Stomach (tissue), 8 donors: ENCODE measurements at regions not wholly inside any gene's neighbourhood (a gene's known extent, or its start where the extent isn't known, plus 50 kb on each side); places are given as distances from the start of the nearest gene placed in this dataset.
A peak's percentile ranks its signal among the peaks of the same experiment; 100 is the strongest.

Source experiments
- DNase-seq, 2 donors: peaks; one replicate each; pipeline versions ENCODE4 v3.0.0 to v3.0.0-alpha.2; 2013 to 2019
- H3K27ac ChIP-seq, 5 donors: fragments of 200-600 bp in 4 of 5; sonication (generic) in 4 of 5; one replicate each; pipeline ENCODE4 v1.5.1; 2013 to 2019; ENCODE audit warnings: mild to moderate bottlenecking in 1 of 5, moderate library complexity in 1 of 5
- H3K27me3 ChIP-seq, 3 donors: fragments of 200-600 bp; sonication (generic); one replicate each; pipeline ENCODE4 v1.5.1; 2017 to 2019; ENCODE audit warnings: mixed run types in 1 of 3
- H3K36me3 ChIP-seq, 4 donors: fragments of 200-600 bp; sonication (generic); 1 replicate in 3 of 4; 2 replicates in 1 of 4; pipeline ENCODE4 v1.5.1; 2016 to 2019
- H3K4me1 ChIP-seq, 4 donors: fragments of 200-600 bp; sonication (generic); one replicate each; pipeline ENCODE4 v1.5.1; 2016 to 2019
- H3K4me3 ChIP-seq, 4 donors: fragments of 200-600 bp; sonication (generic) in 3 of 4; one replicate each; pipeline ENCODE4 v1.5.1; 2016 to 2019; ENCODE audit warnings: mild to moderate bottlenecking in 1 of 4
- H3K9me3 ChIP-seq, 4 donors: fragments of 200-600 bp; sonication (generic); one replicate each; pipeline ENCODE4 v1.5.1; 2016 to 2019
- EP300 ChIP-seq: sonication (generic); formaldehyde crosslinking; IDR thresholded peaks from one replicate; pipeline ENCODE4 v1.6.1; 2017; ENCODE audit warnings: antibody characterized with exemption
- POLR2A ChIP-seq, 4 donors: fragments of 450-650 bp; IDR thresholded peaks; one replicate each; pipeline ENCODE4 v1.6.1; 2016; ENCODE audit warnings: antibody characterized with exemption in 4 of 4, control low read depth in 2 of 4, mild to moderate bottlenecking in 1 of 4, moderate library complexity in 1 of 4
- POLR2AphosphoS5 ChIP-seq, 3 donors: sonication (generic); formaldehyde crosslinking; IDR thresholded peaks; one replicate each; pipeline ENCODE4 v1.6.1; 2016; ENCODE audit warnings: antibody characterized with exemption in 3 of 3
- WGBS, 5 donors: extraction: QIAGEN DNeasy Blood & Tissue Kit in 3 of 5; methylation state at CpG; one replicate each; pipeline versions ENCODE4 v1.1.5 to v1.1.7; 2013 to 2018; 5-methylcytosine and 5-hydroxymethylcytosine counted together
- intact Hi-C: fragments of 100-400 bp; cut with DNase I; formaldehyde crosslinking; loops from one replicate; pipeline ENCODE4 v1.15.1; 2023; ENCODE audit warnings: low total_unique reads
- TF ChIP-seq, protein P1 (sequence below), 7 experiments: fragments of 450-650 bp in 4 of 7; fragments of 200-600 bp in 3 of 7; sonication (generic) in 3 of 7; IDR thresholded peaks; one replicate each; pipeline ENCODE4 v1.5.1; 2016 to 2019; ENCODE audit warnings: antibody characterized with exemption in 7 of 7, control low read depth in 2 of 7, mild to moderate bottlenecking in 1 of 7
- donor health status: healthy with polysubstance abuse.
- donor health status: Bipolar disorder and iron deficiency.
- donor health status: healthy.

DNA sequence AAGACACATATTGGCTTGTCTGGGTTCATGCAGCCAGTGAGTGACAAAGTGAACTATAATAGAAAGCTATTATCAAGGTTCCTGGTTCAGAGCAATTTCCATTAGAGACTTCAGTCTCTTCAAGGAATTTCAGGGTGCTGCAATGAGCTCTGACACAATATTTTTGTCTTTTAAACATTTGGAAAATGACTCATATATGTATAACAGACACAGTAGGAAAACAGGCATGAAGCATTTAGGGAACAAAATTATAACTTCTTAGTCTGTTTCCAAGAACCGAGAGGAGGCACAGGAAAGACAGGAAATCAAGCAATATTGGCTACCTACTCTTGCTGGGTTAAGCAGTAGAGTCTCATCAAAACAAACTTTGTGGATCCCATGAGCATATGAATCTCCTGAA, 170.4 kb downstream of the PTPRC start:
- H3K27me3 ChIP-seq = no peaks in the 10 kb centered on the region
- peaks cover 6 to 18% (median 10%) of the 10 kb centered on the region in 4 donors for H3K9me3 ChIP-seq
- no peak overlapping the region for H3K4me3 ChIP-seq
- H3K4me1 ChIP-seq = no peaks in the 10 kb centered on the region
- DNase-seq = no peak
- WGBS, 5 donors = 67 to 88% (median 84%) methylated on average over 1 of the region's 1 CpG
- no peak overlapping the region for H3K27ac ChIP-seq
- TF ChIP-seq POLR2AphosphoS5 (IDR thresholded peaks at IDR 0.05) = no peak
- TF ChIP-seq EP300 = no peak
- TF ChIP-seq, protein P1, sequence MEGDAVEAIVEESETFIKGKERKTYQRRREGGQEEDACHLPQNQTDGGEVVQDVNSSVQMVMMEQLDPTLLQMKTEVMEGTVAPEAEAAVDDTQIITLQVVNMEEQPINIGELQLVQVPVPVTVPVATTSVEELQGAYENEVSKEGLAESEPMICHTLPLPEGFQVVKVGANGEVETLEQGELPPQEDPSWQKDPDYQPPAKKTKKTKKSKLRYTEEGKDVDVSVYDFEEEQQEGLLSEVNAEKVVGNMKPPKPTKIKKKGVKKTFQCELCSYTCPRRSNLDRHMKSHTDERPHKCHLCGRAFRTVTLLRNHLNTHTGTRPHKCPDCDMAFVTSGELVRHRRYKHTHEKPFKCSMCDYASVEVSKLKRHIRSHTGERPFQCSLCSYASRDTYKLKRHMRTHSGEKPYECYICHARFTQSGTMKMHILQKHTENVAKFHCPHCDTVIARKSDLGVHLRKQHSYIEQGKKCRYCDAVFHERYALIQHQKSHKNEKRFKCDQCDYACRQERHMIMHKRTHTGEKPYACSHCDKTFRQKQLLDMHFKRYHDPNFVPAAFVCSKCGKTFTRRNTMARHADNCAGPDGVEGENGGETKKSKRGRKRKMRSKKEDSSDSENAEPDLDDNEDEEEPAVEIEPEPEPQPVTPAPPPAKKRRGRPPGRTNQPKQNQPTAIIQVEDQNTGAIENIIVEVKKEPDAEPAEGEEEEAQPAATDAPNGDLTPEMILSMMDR (IDR thresholded peaks at IDR 0.05) = no peak
- H3K36me3 ChIP-seq = no peaks in the 10 kb centered on the region
- intact Hi-C loops = no loop called here

DNA sequence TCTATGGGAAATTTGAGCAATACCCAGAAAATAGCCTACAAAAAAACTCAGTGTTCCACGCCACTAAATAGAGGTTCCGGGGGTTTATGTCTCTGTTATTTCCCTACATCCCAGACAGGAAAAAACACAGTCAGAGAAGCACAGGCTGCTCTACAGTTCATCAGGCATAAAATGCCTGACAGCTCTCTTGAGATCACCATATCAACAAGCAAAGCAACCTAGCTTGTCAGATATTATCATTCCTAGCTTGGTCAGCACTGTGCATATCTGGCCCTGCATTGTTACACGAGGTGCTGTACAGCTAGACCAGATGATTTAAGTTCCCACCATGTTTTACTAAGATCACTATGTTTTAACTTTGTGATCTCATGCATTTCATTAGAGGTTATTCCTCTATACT, 172.6 kb downstream of the PTPRC start:
- Histone ChIP-seq H3K27me3 (no peaks in the 10 kb centered on the region), H3K4me1 (no peaks in the 10 kb centered on the region), H3K36me3 (no peaks in the 10 kb centered on the region), H3K4me3 (no peak overlapping the region), H3K9me3 (peaks cover 7 to 40% (median 24%) of the 10 kb centered on the region in 4 donors), H3K27ac (no peak overlapping the region)
- peak in 1 of 2 donors; percentile 12 for DNase-seq
- no peak for TF ChIP-seq POLR2A (IDR thresholded peaks at IDR 0.05)
- TF ChIP-seq, protein P1 (IDR thresholded peaks at IDR 0.05) = no peak
- TF ChIP-seq EP300 = no peak
- no peak for TF ChIP-seq POLR2AphosphoS5 (IDR thresholded peaks at IDR 0.05)
- 66 to 85% (median 76%) methylated on average over 3 of the region's 3 CpGs for WGBS, 5 donors
- intact Hi-C loops = no loop called here

GRCh38 chr1:198823626-198824025, 184.8 kb downstream of the PTPRC start:
- intact Hi-C loops = no loop called here
- H3K4me3 ChIP-seq = no peak overlapping the region

DNA sequence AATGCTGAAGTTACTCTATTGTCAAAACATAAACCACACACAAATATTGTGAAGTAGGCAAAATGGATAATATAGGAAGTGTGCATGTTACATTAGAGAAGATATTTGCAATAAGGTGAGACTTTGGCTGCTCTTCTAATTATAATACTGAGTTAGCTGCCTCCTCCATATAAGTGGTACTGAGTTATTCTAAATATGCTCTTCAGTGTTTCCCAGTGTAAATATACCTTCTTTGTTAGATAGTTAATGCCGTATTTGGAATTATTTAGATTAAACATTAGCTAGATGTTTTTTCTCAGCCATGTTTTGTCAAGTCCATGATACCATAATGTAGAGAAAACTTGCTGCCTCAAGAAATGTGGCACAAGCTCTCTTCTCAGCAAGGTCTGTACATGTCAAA, 186.4 kb downstream of the PTPRC start:
- Histone ChIP-seq H3K9me3 (no peaks in the 10 kb centered on the region), H3K4me3 (no peak overlapping the region), H3K27ac (no peak overlapping the region), H3K27me3 (no peaks in the 10 kb centered on the region), H3K4me1 (no peaks in the 10 kb centered on the region), H3K36me3 (no peaks in the 10 kb centered on the region)
- DNase-seq = no peak
- intact Hi-C loops = no loop called here
- WGBS, 5 donors = 26 to 56% (median 39%) methylated on average over 1 of the region's 1 CpG
- TF ChIP-seq EP300 = no peak
- TF ChIP-seq POLR2AphosphoS5 (IDR thresholded peaks at IDR 0.05) = no peak
- TF ChIP-seq, protein P1 (IDR thresholded peaks at IDR 0.05) = no peak

More at GRCh38 chr1:198823626-198824025, 184.8 kb downstream of the PTPRC start:
- DNase-seq = no peak
- Histone ChIP-seq H3K27me3 (no peaks in the 10 kb centered on the region), H3K4me1 (no peaks in the 10 kb centered on the region), H3K9me3 (no peaks in the 10 kb centered on the region), H3K27ac (no peak overlapping the region), H3K36me3 (no peaks in the 10 kb centered on the region)
- 61 to 69% (median 67%) methylated on average over 1 of the region's 1 CpG for WGBS, 5 donors
- no peak for TF ChIP-seq POLR2AphosphoS5 (IDR thresholded peaks at IDR 0.05)
- no peak for TF ChIP-seq EP300

- H3K4me3 ChIP-seq = no peak overlapping the region
- intact Hi-C loops = no loop called here
- no peak for DNase-seq
- 76 to 100% (median 88%) methylated on average over 2 of the region's 2 CpGs for WGBS, 5 donors
- TF ChIP-seq POLR2A (IDR thresholded peaks at IDR 0.05) (no peak), POLR2AphosphoS5 (IDR thresholded peaks at IDR 0.05) (no peak), EP300 (no peak)
- TF ChIP-seq, protein P1 (IDR thresholded peaks at IDR 0.05) = no peak
- no peak overlapping the region for H3K27ac ChIP-seq
- H3K4me1 ChIP-seq = no peaks in the 10 kb centered on the region
- H3K36me3 ChIP-seq = no peaks in the 10 kb centered on the region
- no peaks in the 10 kb centered on the region for H3K27me3 ChIP-seq
- no peaks in the 10 kb centered on the region for H3K9me3 ChIP-seq
These were observed 190.5 kb downstream of the PTPRC start for GRCh38 chr1:198829356-198829755.
